Globus pallidus (tissue), 1 donor: ENCODE measurements at regions not wholly inside any gene's neighbourhood (a gene's known extent, or its start where the extent isn't known, plus 50 kb on each side); places are given as distances from the start of the nearest gene placed in this dataset.

Experiments used
- DNase-seq: peaks from one replicate; pipeline ENCODE4 v3.0.0-alpha.2; 2015; ENCODE audit warnings: low spot score

DNA sequence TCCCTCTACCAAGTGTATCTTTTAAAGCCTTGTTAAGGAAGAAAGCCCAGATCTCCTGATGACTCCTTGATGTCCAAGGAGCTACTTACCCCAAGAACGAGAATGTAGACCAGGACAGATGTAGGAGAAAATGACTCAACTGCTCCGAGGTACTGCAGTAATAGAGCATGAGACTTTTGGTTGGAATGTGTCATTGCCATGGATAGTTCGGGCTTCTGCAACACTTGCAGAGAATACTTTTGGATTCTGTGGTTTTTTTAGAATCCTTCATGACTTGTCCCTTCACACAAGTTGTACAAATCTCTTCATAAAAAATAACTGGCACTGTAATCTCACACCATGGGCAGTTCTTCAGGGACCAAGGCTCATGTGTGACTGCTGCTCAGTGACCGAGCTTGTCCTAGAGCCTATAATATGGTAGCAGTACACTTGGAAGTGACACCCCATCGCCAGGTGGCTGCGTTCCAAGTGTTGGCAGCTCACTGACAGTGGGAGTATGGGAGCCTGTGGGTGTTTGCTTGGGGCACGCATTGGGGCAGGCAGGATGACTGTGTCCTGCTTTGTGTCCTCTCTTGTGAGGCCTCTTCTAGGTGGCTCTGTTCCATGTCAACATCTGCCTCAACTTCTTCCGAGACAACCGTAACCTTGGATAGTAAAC lies 87.9 kb upstream of the WDR1 start:
- no peak for DNase-seq

- DNase-seq: no peak
These were observed 87.3 kb upstream of the WDR1 start for GRCh38 chr4:10203851-10204250.

- no peak for DNase-seq
These were observed 85.0 kb upstream of the WDR1 start for GRCh38 chr4:10201381-10202223.

DNA sequence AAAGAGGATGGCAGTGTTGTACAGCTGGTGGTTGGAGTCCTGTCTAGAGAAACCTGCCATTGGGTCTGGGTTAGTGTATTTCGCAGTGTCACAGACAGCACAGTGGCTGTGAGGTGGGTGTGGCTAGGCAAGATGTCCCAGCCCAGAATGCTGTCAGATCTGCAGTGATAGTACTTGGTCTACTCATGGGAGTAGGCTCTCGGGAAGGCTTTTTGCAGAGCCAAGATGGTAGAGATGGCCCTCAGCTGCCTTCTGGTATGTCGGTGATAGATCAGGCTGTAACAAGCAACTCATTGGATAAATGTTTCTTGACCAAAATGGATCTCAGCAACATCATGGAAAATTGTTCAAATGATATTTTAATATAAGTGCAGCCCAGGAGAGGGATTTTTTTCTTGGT lies 84.3 kb upstream of the WDR1 start:
- DNase-seq: no peak

DNA sequence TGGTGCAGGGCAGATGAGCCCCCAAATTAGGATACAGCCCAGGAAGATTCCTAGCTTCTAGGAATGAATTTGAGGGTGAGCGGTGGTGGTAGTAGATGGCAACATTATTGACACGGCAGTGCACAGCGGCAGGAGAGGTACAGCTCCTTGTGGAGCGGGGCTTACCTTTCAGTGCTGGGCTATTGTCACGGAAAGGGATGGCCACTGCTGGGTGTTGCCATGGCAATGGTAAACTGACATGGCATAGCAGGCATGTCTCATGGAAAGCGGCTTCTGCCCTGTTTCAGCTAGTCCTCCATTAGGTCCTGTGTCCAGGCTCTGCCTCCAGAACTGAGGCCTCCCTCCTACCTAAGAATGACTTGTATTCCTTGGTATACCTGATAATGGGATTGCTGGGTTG lies 81.8 kb upstream of the WDR1 start:
- no peak for DNase-seq

- DNase-seq: no peak
These were observed 81.4 kb upstream of the WDR1 start for GRCh38 chr4:10197952-10198351.

GRCh38 chr4:10196191-10196590 lies 79.6 kb upstream of the WDR1 start:
- no peak for DNase-seq

DNA sequence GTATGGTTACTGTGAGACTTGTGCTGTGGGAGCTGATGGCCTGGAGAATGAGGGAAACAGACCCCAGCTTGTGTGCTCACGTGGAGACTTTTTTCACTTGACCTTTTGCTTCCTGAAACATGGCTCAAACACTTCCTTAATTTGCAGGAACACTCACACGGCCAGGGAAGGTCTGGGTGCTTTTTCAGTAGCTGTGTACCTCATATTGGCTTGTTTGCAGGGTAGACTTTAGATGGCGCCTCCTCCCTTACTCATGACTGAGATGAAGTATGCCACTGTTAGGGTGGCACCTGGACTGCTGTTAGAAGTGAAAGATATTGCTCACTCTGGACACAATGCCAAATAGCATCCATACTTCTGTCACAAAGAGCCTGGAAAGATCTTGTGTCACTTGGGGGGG lies 75.7 kb upstream of the WDR1 start:
- no peak for DNase-seq

DNA sequence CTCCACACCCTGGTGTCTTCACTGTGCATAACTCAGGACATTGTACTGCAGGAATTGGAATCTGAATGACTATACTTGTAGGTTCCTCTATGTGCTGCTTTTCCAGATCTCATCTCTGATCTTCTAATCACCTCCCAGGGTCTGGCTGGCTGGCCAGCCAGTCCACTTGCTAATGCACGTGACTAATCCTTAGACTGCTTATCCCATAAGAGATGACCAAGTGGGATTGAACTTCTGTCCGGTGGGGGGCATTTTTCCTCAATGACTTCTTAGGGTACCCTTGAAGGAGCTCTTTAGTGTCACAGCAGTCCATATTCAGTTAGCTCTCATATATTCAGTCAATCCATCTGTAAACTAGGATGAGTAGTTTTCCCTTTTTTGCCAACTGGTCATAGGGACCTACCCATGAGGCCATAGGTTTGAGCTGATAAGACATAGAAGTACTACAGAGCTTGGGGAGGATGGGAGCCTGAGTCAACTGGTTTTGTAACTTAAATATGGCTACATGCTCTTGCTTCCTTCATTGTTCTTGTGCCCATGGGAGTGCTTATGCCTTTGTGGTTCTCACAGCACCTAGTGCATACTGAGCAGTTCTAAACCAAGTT lies 71.9 kb upstream of the WDR1 start:
- no peak for DNase-seq

- peak; percentile 39 for DNase-seq
These were observed 69.9 kb upstream of the WDR1 start for GRCh38 chr4:10186228-10187214.

DNA sequence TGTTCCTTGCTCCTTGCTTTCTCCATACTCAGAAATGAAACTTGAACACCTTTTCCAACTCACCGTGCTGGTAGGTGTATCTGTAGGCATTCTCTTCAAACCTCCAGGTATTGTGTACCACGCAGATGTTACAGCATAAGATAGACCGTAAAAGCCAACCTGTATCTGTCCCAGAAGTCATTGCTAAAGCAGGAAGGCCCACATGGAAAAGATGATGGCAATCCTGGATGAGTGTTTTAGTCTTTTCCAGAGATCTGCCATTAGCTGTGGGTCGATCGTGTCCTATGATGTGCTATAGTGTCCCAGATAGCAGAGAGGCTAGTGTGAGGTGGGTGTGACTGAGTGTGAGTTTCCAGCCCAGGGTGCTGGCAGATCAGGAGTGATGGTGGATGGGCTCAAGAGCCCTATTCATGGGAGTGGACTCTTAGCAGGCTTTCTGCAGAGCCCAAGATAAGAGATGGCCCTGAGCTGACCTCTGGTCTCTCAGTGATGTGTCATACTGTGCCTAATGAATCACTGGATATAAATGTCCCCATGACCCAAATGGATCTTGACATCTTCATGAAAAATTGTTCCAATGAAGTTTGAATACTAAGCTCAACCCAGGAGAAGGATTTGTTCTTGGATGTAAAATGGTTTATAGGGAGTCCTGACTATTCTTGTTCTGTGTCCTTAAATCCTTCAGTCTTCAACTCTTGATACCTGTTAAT lies 69.1 kb upstream of the WDR1 start:
- no peak for DNase-seq

DNA sequence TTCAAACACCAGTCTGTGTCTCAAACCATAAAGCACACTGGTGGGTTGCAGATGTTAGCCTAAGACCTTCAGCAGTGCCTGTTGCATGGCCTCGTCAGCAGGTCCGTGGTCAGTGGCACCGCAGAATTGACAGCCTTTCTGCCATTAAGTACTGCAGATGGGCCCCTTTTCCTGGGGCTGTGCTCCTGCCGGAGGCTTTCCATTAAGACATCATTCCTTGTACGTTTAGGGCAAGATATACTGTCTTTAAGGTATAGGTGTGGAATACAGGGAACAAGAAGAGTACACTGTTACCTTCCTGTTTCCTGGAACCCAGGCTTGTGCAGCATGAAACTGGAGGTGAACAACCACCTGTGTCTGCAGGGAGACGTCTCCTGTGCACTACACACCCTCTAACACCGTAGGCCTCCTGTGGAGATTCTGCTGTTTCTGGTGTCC lies 67.9 kb upstream of the WDR1 start:
- no peak for DNase-seq

DNA sequence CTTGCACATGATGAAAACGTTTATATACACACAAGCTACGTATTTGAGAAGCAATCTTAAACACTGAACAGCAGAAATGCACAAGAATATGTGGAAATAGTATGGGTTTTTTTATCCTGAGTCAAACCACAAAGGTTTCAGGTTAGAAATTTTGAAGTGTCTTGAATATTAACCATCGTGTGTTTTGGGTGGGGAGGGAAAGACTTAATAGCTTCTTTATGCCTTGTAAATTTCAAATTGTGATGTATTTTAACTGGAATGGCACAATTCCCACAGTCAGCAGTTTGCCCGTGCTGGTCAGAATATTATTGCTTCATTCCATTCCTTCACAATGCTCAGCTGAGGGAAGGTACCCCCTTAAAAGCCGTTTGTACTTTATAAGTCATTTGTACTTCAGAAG lies 67.4 kb upstream of the WDR1 start:
- no peak for DNase-seq

GRCh38 chr4:10183462-10183861 lies 66.9 kb upstream of the WDR1 start:
- DNase-seq: no peak

- DNase-seq: no peak
These were observed 66.1 kb upstream of the WDR1 start for GRCh38 chr4:10182446-10183424.

GRCh38 chr4:10181745-10182445 lies 65.3 kb upstream of the WDR1 start:
- no peak for DNase-seq

GRCh38 chr4:10180927-10181744 lies 64.5 kb upstream of the WDR1 start:
- no peak for DNase-seq

- no peak for DNase-seq
These were observed 64.0 kb upstream of the WDR1 start for GRCh38 chr4:10180603-10180926.
